Suppressor macrophage (primary cell): ENCODE measurements at regions not wholly inside any gene's neighbourhood (a gene's known extent, or its start where the extent isn't known, plus 50 kb on each side); places are given as distances from the start of the nearest gene placed in this dataset.
"Not testable (repeated sequence)": the region's sequence is repeated elsewhere in the genome, so short reads cannot be mapped to it uniquely, and the experiment has no call there.

Experiments
- DNase-seq, 4 experiments: peaks; one replicate each; pipeline ENCODE4 v3.0.0-alpha.2; 2020 to 2022

GRCh38 chrX:44785652-44786051 lies 58.2 kb upstream of the DUSP21 start:
- peak in 1 of 4 experiments; percentile 1 for DNase-seq

GRCh38 chrX:44784241-44784640 lies 59.6 kb upstream of the DUSP21 start:
- no peak for DNase-seq

GRCh38 chrX:44778254-44778653 lies 65.6 kb upstream of the DUSP21 start:
- DNase-seq: no peak

- peak in 2 of 4 experiments; percentile 7 to 26 for DNase-seq
Observed at GRCh38 chrX:44775726-44776125, 68.1 kb upstream of the DUSP21 start.

GRCh38 chrX:44774066-44774465 lies 69.8 kb upstream of the DUSP21 start:
- not testable (repeated sequence) for DNase-seq

GRCh38 chrX:44770121-44770520 lies 73.7 kb upstream of the DUSP21 start:
- no peak for DNase-seq

- DNase-seq: no peak
Observed at GRCh38 chrX:44767308-44767707, 76.5 kb upstream of the DUSP21 start.

- DNase-seq: no peak
Observed at GRCh38 chrX:44765556-44765955, 78.3 kb upstream of the DUSP21 start.

GRCh38 chrX:44747969-44748368 lies 95.9 kb upstream of the DUSP21 start:
- peak in 2 of 4 experiments; percentile 7 to 11 for DNase-seq

GRCh38 chrX:44747317-44747716 lies 96.5 kb upstream of the DUSP21 start:
- peak in 3 of 4 experiments; percentile 4 to 40 (median 28) for DNase-seq

GRCh38 chrX:44744799-44745198 lies 99.0 kb upstream of the DUSP21 start:
- DNase-seq: no peak

GRCh38 chrX:44742480-44743155 lies 101.2 kb upstream of the DUSP21 start:
- no peak for DNase-seq

GRCh38 chrX:44741859-44742258 lies 102.0 kb upstream of the DUSP21 start:
- not testable (repeated sequence) for DNase-seq

GRCh38 chrX:44741458-44741857 lies 102.4 kb upstream of the DUSP21 start:
- not testable (repeated sequence) for DNase-seq

GRCh38 chrX:44735498-44735897 lies 108.3 kb upstream of the DUSP21 start:
- DNase-seq: no peak

GRCh38 chrX:44733931-44734330 lies 109.9 kb upstream of the DUSP21 start:
- DNase-seq: no peak

- DNase-seq: no peak
Observed at GRCh38 chrX:44731160-44731559, 112.7 kb upstream of the DUSP21 start.

- peak in 2 of 4 experiments; percentile 0 to 28 for DNase-seq
Observed at GRCh38 chrX:44723426-44723825, 120.4 kb upstream of the DUSP21 start.

- peak; percentile 1 to 29 (median 14) for DNase-seq
Observed at GRCh38 chrX:44708470-44708869, 135.4 kb upstream of the DUSP21 start.

- DNase-seq: no peak
Observed at GRCh38 chrX:44705817-44706551, 137.8 kb upstream of the DUSP21 start.

GRCh38 chrX:44698357-44698756 lies 145.5 kb upstream of the DUSP21 start:
- no peak for DNase-seq

GRCh38 chrX:44693255-44693654 lies 150.6 kb upstream of the DUSP21 start:
- DNase-seq: no peak

GRCh38 chrX:44690129-44690528 lies 147.5 kb upstream of the FUNDC1 start:
- no peak for DNase-seq

GRCh38 chrX:44675362-44676024 lies 132.8 kb upstream of the FUNDC1 start:
- DNase-seq: no peak
